ENCODE measurements at regions not wholly inside any gene's neighbourhood (a gene's known extent, or its start where the extent isn't known, plus 50 kb on each side); places are given as distances from the start of the nearest gene placed in this dataset.
"Not testable (repeated sequence)": the region's sequence is repeated elsewhere in the genome, so short reads cannot be mapped to it uniquely, and the experiment has no call there.

GRCh38 chr7:68816491-68816890 lies 781.8 kb upstream of the AUTS2 start:
- no peak for DNase-seq

- DNase-seq, result no peak
Measured at GRCh38 chr7:68820321-68820720, 778.0 kb upstream of the AUTS2 start.

GRCh38 chr7:68821846-68822245 lies 776.4 kb upstream of the AUTS2 start:
- DNase-seq, result no peak

GRCh38 chr7:68823996-68824780 lies 774.1 kb upstream of the AUTS2 start:
- DNase-seq, result no peak

- DNase-seq, result no peak
Measured at GRCh38 chr7:68828575-68828974, 769.7 kb upstream of the AUTS2 start.

- no peak for DNase-seq
Measured at GRCh38 chr7:68833422-68833821, 764.9 kb upstream of the AUTS2 start.

- DNase-seq, result no peak
Measured at GRCh38 chr7:68839014-68839413, 759.3 kb upstream of the AUTS2 start.

- no peak for DNase-seq
Measured at GRCh38 chr7:68840991-68841390, 757.3 kb upstream of the AUTS2 start.

GRCh38 chr7:68843985-68844384 lies 754.3 kb upstream of the AUTS2 start:
- DNase-seq, result not testable (repeated sequence)

- DNase-seq, result no peak
Measured at GRCh38 chr7:68846811-68847325, 751.4 kb upstream of the AUTS2 start.

GRCh38 chr7:68853254-68853653 lies 745.0 kb upstream of the AUTS2 start:
- no peak for DNase-seq

- no peak for DNase-seq
Measured at GRCh38 chr7:68857571-68857970, 740.7 kb upstream of the AUTS2 start.

- no peak for DNase-seq
Measured at GRCh38 chr7:68858497-68858896, 739.8 kb upstream of the AUTS2 start.

GRCh38 chr7:68861171-68861570 lies 737.1 kb upstream of the AUTS2 start:
- no peak for DNase-seq

GRCh38 chr7:68862261-68862660 lies 736.0 kb upstream of the AUTS2 start:
- DNase-seq, result no peak

GRCh38 chr7:68862736-68863135 lies 735.5 kb upstream of the AUTS2 start:
- no peak for DNase-seq

GRCh38 chr7:68865351-68866199 lies 732.7 kb upstream of the AUTS2 start:
- DNase-seq, result no peak

- DNase-seq, result no peak
Measured at GRCh38 chr7:68866200-68866570, 732.1 kb upstream of the AUTS2 start.

GRCh38 chr7:68866721-68867120 lies 731.6 kb upstream of the AUTS2 start:
- not testable (repeated sequence) for DNase-seq

GRCh38 chr7:68868978-68869377 lies 729.3 kb upstream of the AUTS2 start:
- no peak for DNase-seq

- no peak for DNase-seq
Measured at GRCh38 chr7:68873616-68874015, 724.7 kb upstream of the AUTS2 start.

GRCh38 chr7:68875857-68876256 lies 722.4 kb upstream of the AUTS2 start:
- DNase-seq, result no peak

- not testable (repeated sequence) for DNase-seq
Measured at GRCh38 chr7:68887116-68887515, 711.2 kb upstream of the AUTS2 start.

GRCh38 chr7:68888971-68889385 lies 709.3 kb upstream of the AUTS2 start:
- DNase-seq, result no peak
